ENCODE measurements at regions not wholly inside any gene's neighbourhood (a gene's known extent, or its start where the extent isn't known, plus 50 kb on each side); places are given as distances from the start of the nearest gene placed in this dataset.

DNA sequence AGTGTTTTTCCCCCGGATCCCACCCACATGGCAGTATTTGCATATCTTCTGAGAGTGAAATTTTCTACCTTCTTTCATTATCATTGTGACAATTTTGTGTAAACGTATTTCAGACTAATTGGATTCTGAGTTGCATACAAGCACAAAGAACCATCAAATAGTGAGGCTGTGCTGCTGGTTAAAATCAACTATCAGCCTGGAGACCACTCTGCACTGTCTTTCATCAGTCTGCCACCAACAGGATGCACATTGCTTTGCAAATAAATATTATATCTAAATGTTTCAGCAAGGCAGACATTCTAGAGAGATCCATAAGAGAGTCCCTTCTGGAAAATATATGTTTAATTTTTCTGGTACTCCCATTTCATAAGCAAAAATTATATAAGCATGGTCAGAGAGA, 851.8 kb downstream of the XPNPEP1 start:
- TF ChIP-seq, protein P1, sequence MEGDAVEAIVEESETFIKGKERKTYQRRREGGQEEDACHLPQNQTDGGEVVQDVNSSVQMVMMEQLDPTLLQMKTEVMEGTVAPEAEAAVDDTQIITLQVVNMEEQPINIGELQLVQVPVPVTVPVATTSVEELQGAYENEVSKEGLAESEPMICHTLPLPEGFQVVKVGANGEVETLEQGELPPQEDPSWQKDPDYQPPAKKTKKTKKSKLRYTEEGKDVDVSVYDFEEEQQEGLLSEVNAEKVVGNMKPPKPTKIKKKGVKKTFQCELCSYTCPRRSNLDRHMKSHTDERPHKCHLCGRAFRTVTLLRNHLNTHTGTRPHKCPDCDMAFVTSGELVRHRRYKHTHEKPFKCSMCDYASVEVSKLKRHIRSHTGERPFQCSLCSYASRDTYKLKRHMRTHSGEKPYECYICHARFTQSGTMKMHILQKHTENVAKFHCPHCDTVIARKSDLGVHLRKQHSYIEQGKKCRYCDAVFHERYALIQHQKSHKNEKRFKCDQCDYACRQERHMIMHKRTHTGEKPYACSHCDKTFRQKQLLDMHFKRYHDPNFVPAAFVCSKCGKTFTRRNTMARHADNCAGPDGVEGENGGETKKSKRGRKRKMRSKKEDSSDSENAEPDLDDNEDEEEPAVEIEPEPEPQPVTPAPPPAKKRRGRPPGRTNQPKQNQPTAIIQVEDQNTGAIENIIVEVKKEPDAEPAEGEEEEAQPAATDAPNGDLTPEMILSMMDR (IDR thresholded peaks at IDR 0.05) = no peak
- TF ChIP-seq, protein P2, sequence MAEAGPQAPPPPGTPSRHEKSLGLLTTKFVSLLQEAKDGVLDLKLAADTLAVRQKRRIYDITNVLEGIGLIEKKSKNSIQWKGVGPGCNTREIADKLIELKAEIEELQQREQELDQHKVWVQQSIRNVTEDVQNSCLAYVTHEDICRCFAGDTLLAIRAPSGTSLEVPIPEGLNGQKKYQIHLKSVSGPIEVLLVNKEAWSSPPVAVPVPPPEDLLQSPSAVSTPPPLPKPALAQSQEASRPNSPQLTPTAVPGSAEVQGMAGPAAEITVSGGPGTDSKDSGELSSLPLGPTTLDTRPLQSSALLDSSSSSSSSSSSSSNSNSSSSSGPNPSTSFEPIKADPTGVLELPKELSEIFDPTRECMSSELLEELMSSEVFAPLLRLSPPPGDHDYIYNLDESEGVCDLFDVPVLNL (CRISPR knock-in tag; IDR thresholded peaks at IDR 0.05; ENCODE audit: borderline replicate concordance, low read depth) = no peak
- TF ChIP-seq, protein P3, sequence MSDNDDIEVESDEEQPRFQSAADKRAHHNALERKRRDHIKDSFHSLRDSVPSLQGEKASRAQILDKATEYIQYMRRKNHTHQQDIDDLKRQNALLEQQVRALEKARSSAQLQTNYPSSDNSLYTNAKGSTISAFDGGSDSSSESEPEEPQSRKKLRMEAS (CRISPR knock-in tag; IDR thresholded peaks at IDR 0.05) = no peak
- TF ChIP-seq CREM (CRISPR knock-in tag; IDR thresholded peaks at IDR 0.05) (no peak), NR1H2 (CRISPR knock-in tag; IDR thresholded peaks at IDR 0.05) (no peak), KAT7 (CRISPR knock-in tag; IDR thresholded peaks at IDR 0.05; ENCODE audit: borderline replicate concordance) (no peak), MYBL2 (CRISPR knock-in tag; IDR thresholded peaks at IDR 0.05) (no peak), CREB1 (CRISPR knock-in tag; IDR thresholded peaks at IDR 0.05) (no peak), CBFB (CRISPR knock-in tag; IDR thresholded peaks at IDR 0.05; ENCODE audit: low read depth) (no peak), FOXJ3 (CRISPR knock-in tag; IDR thresholded peaks at IDR 0.05; ENCODE audit: borderline replicate concordance) (no peak), RELA (CRISPR knock-in tag; IDR thresholded peaks at IDR 0.05; ENCODE audit: borderline replicate concordance) (no peak)
- TF ChIP-seq, protein P4, sequence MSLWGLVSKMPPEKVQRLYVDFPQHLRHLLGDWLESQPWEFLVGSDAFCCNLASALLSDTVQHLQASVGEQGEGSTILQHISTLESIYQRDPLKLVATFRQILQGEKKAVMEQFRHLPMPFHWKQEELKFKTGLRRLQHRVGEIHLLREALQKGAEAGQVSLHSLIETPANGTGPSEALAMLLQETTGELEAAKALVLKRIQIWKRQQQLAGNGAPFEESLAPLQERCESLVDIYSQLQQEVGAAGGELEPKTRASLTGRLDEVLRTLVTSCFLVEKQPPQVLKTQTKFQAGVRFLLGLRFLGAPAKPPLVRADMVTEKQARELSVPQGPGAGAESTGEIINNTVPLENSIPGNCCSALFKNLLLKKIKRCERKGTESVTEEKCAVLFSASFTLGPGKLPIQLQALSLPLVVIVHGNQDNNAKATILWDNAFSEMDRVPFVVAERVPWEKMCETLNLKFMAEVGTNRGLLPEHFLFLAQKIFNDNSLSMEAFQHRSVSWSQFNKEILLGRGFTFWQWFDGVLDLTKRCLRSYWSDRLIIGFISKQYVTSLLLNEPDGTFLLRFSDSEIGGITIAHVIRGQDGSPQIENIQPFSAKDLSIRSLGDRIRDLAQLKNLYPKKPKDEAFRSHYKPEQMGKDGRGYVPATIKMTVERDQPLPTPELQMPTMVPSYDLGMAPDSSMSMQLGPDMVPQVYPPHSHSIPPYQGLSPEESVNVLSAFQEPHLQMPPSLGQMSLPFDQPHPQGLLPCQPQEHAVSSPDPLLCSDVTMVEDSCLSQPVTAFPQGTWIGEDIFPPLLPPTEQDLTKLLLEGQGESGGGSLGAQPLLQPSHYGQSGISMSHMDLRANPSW (CRISPR knock-in tag; conservative IDR thresholded peaks at IDR 0.05; ENCODE audit: low read depth) = no peak

Measured in WTC11 (cell line).